ENCODE measurements at regions not wholly inside any gene's neighbourhood (a gene's known extent, or its start where the extent isn't known, plus 50 kb on each side); places are given as distances from the start of the nearest gene placed in this dataset.

DNA sequence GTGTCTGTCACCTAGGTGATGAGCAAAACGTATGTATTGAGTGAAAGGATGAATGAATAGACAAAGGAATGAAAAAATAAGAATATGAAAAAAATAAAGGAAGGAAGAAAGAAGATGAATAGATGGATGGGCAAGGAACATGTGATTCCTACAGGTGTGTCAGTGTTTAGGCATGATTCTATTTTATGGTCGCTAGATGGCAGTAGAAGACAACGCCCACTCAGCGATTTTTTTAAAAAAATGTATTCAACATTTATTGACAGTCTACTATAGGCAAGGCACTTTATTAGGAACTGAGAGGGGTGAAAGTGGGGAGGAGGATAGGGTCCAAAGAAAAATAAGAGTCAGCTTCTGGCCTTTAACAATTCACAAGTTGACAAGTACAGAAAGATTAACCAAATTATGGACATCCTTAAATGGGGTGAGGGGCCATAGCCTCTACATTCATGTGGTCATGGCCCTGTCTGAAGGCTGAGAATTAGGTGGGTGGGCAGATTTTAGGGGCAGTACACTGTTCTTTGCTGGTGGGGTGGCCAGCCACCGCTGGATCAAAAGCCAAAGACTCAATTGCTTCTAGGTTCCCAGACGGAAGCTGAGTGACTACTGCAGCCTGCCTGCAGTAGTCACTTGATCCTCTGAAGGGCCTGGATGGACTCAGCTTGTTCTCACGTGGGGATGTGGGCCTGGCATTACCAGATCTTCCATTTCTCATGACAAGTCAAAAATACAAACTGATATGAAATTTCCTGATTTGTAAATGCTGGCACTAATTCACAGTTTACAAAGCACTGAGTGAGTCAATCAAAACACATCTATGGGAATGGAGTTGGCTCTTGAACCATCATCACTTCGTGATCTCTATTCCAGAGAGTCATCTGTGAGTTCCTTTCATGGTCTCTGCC, 83.9 kb downstream of the FASLG start:
- H3K4me3 Mint-ChIP-seq = no peak overlapping the region
- H3K9me3 Mint-ChIP-seq (ENCODE audit: low read depth) = no peaks in the 10 kb centered on the region
- no peaks in the 10 kb centered on the region for H3K36me3 Mint-ChIP-seq
- H3K27ac Mint-ChIP-seq = no peak overlapping the region
- H3K27me3 Mint-ChIP-seq = peaks cover 2% of the 10 kb centered on the region
- peaks cover 36% of the 10 kb centered on the region for H3K4me1 Mint-ChIP-seq (ENCODE audit: low read depth)

DNA sequence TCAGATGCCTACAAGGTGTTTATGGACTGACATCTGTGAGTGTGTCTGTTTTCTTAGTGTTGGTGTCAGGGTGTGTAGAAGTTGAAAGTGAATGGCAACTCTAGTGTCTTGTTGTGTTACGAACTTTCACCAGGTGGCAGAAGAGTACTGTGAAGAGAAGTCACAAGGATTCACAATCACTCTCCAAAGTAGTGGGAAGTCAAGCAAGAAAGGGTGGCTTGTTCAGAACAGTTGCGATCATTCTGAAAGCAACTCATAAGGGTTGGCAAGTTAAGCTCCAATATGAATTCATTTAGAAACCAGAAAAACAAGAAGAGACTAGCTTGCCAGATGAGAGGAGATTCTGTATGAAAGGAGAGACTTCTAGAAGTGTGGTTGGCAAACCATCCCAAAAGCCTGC, 86.1 kb downstream of the FASLG start:
- Mint-ChIP-seq H3K27me3 (peaks cover 2% of the 10 kb centered on the region), H3K4me3 (peak overlapping the region; percentile 3), H3K36me3 (no peaks in the 10 kb centered on the region), H3K4me1 (ENCODE audit: low read depth) (peaks cover 43% of the 10 kb centered on the region), H3K9me3 (ENCODE audit: low read depth) (no peaks in the 10 kb centered on the region), H3K27ac (peak overlapping the region; percentile 62)

DNA sequence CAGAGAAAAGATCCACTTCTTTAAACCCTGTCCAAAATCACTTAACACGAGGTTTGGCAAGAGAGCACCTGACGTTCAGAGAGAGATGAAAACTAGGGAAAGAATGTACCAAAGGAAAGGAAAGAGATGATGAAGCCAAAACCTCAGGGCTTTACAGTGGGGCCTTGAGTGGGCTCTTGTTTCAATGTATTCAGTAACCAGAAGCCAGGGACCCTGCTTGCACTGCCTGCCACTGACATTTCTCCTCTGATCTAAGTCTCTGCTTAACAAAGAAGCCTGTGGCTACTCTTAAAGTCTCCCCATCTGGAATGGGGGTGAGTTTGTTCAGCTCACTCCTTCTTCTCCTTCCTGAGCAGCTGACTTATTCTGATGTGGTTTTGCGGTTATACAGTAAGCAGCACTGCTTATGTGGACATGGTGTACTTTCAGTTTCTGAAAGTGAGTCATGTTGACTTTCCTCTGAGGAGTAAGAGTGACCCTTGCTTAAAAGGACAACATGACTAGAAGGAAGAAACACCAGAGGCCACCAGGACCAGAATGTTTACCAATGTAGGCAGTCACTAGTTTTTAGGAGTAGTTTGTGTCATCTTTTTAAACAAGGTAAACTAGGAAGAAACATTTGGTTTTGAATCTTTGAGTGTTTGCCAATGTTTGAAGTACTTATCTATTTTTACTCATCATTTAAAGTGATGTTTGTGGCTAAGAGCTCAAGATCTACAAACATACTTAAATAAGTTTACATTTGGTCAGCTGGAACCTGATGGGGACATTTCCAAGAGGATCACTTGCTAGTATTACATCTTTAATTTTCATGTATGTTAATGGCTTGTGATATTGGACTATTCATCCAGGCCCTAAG, 87.4 kb downstream of the FASLG start:
- peak overlapping the region; percentile 68 for H3K4me3 Mint-ChIP-seq
- no peaks in the 10 kb centered on the region for H3K27me3 Mint-ChIP-seq
- no peaks in the 10 kb centered on the region for H3K9me3 Mint-ChIP-seq (ENCODE audit: low read depth)
- peak overlapping the region; percentile 62 for H3K27ac Mint-ChIP-seq
- no peaks in the 10 kb centered on the region for H3K36me3 Mint-ChIP-seq
- peaks cover 45% of the 10 kb centered on the region for H3K4me1 Mint-ChIP-seq (ENCODE audit: low read depth)

DNA sequence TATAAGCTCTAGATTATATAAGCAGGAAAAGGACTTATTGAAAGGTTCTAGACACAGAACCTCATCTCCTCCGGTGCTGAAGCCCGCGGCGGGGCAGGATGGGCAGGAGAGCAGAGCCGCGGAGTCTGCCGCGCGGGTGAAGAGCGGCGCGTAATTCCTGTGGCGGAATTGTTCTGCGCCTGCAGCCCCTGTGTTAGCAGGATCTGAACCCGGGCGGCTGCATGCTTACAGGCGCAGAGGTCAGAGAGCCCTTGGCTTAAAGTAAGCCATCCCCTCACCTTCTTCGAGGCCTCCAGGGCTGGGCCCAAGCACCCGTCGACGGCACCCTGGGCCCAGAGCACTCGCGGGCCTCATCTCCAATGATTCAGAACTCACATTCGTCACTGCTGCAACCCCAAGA, 89.3 kb downstream of the FASLG start:
- no peaks in the 10 kb centered on the region for H3K27me3 Mint-ChIP-seq
- no peak overlapping the region for H3K4me3 Mint-ChIP-seq
- no peaks in the 10 kb centered on the region for H3K9me3 Mint-ChIP-seq (ENCODE audit: low read depth)
- peaks cover 40% of the 10 kb centered on the region for H3K4me1 Mint-ChIP-seq (ENCODE audit: low read depth)
- no peaks in the 10 kb centered on the region for H3K36me3 Mint-ChIP-seq
- H3K27ac Mint-ChIP-seq = no peak overlapping the region

DNA sequence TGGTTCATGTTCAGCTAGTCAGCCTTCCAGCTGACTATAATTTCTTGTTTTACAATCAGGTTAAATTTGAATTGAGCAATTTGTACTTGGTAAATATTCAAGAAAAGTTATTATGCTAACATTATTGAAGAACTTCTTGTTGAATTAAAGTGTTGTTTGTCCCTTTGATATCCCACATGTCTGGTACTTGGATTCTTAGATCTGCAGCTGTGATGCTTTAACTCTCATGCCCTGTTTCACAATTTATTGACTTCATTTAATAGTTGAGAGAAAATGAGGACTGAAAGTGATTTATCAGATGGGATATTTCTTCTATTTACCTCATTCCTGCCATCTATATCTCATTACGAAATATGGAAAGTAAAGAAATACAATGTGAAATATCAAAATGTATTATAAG, 92.8 kb downstream of the FASLG start:
- no peaks in the 10 kb centered on the region for H3K36me3 Mint-ChIP-seq

DNA sequence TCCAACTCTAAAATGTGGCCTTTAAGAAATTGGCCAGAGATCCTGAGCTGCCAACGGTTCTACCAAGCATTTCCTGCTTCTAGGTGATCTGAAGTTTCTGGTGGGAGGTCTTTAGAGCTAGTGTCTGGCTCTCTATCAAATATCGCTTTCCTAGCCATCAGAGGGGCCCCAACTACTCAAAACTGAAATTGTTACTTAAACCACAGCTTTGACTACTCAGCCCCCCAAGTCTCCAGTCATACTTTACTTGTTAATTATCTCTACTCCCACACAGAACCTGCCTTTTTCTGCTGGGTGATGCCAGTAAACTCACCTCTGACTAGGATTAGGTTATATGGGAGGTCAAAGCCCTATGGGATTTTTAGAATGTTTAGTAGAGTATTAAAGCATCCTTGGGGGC, 95.1 kb downstream of the FASLG start:
- Mint-ChIP-seq H3K36me3 (peaks cover 2% of the 10 kb centered on the region), H3K27ac (peak overlapping the region; percentile 16), H3K4me1 (ENCODE audit: low read depth) (peaks cover 33% of the 10 kb centered on the region), H3K9me3 (ENCODE audit: low read depth) (no peaks in the 10 kb centered on the region), H3K27me3 (no peaks in the 10 kb centered on the region), H3K4me3 (no peak overlapping the region)

More for the DNA sequence above, 92.8 kb downstream of the FASLG start:
- Mint-ChIP-seq H3K27ac (no peak overlapping the region), H3K27me3 (no peaks in the 10 kb centered on the region), H3K4me1 (ENCODE audit: low read depth) (peaks cover 37% of the 10 kb centered on the region), H3K9me3 (ENCODE audit: low read depth) (no peaks in the 10 kb centered on the region), H3K4me3 (no peak overlapping the region)

DNA sequence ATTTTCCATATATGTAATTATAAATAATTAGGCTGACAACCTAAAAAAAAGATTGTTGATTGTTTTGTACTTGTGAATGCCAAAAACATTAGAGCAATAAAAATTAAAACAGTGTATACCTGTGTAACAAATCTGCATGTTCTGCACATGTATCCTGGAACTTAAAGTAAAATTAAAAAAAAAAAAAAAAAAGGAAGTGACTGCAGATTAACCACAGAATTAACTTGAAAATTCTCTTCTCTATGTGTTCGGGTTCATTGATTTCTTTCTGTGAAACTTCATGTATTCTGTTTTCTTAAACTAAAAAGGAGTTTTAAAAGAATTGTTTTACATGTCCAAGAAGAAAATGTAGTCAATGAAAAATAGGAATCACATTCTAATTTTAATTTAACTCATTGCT, 95.7 kb downstream of the FASLG start:
- Mint-ChIP-seq H3K27me3 (no peaks in the 10 kb centered on the region), H3K4me1 (ENCODE audit: low read depth) (peaks cover 28% of the 10 kb centered on the region), H3K4me3 (no peak overlapping the region), H3K9me3 (ENCODE audit: low read depth) (no peaks in the 10 kb centered on the region), H3K36me3 (peaks cover 2% of the 10 kb centered on the region), H3K27ac (no peak overlapping the region)

DNA sequence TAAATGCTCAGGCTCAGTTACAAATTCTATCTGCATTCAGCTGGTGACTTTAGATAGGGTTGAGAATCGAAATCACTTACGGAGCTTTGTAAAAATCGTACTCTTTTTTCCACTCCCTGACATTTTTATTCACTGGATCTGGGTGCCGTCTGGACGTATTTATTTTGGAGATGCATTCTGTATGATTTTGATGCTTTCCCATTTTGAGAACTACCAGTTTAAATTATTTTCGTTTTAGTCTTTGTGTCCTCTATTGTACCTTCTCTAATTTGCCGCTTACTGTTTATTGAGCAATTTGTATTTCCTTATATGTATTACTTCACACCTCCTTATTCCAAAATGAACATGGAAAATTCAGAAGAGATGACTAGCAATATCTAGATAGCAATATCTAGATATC, 96.2 kb downstream of the FASLG start:
- Mint-ChIP-seq H3K36me3 (peaks cover 2% of the 10 kb centered on the region), H3K9me3 (ENCODE audit: low read depth) (no peaks in the 10 kb centered on the region), H3K27me3 (no peaks in the 10 kb centered on the region), H3K27ac (no peak overlapping the region), H3K4me1 (ENCODE audit: low read depth) (peaks cover 26% of the 10 kb centered on the region), H3K4me3 (no peak overlapping the region)

DNA sequence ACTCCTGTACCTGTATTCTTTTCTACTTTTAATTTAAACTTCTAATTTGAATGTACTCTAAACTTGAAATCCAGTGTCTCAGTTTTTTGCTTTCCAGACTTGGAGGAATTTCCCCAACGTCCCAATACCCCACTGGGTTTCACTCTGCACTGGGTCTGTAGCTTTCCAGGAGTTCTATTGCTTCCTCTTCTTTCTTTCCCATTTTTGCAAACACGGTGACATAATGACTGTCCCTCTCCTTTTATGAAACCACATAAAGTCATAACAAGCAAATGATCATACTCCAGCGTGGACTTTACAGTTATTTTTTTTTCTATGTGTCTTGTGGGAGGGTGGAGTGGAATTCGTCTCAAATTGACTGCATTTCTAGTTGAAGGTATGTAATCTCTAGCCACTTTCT, 97.1 kb downstream of the FASLG start:
- Mint-ChIP-seq H3K9me3 (ENCODE audit: low read depth) (no peaks in the 10 kb centered on the region), H3K4me3 (no peak overlapping the region), H3K27ac (no peak overlapping the region), H3K27me3 (no peaks in the 10 kb centered on the region), H3K36me3 (peaks cover 6% of the 10 kb centered on the region), H3K4me1 (ENCODE audit: low read depth) (peaks cover 28% of the 10 kb centered on the region)

DNA sequence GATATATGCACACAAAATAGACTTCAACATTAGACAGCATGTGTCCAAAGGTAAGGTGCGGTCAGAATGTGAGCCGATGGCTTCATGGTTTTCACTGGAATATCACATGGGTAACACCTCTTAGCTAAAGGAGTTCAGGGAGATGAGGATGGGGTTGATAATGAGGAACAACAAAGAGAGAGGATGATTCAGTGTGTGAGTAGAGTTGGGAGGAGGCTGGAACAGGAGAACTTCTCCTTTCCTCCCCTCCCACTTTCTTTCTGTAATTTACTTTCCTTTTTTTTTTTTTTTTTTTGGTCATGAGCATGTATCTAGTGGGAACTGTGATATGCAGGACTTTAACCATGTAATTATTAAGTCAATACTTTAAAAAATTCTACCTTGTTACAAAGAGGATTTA, 99.4 kb downstream of the FASLG start:
- Mint-ChIP-seq H3K27ac (no peak overlapping the region), H3K4me3 (no peak overlapping the region), H3K4me1 (ENCODE audit: low read depth) (peaks cover 48% of the 10 kb centered on the region), H3K9me3 (ENCODE audit: low read depth) (peaks cover 3% of the 10 kb centered on the region), H3K27me3 (no peaks in the 10 kb centered on the region), H3K36me3 (peaks cover 7% of the 10 kb centered on the region)

DNA sequence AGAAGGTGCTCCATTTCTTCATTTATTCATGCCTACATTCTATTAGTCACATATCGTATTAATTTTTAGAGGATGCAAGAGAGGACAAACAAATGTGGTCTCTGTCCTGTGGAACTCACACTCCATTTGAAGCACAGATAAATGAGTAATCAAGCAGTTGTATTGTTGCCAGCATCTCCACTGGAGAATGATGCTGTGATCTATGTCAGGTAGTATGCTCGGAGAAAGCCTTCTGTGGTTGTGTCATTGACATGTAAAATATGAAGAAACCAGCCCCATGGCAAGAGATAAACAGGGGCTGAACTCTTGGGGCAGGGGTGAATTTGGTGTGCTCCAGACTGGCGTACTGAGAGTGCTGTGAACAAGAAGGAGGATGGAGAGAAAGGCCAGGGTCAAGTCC, 101.2 kb downstream of the FASLG start:
- Mint-ChIP-seq H3K4me3 (no peak overlapping the region), H3K4me1 (ENCODE audit: low read depth) (peaks cover 55% of the 10 kb centered on the region), H3K27me3 (no peaks in the 10 kb centered on the region), H3K9me3 (ENCODE audit: low read depth) (peaks cover 3% of the 10 kb centered on the region), H3K36me3 (peaks cover 13% of the 10 kb centered on the region), H3K27ac (no peak overlapping the region)

DNA sequence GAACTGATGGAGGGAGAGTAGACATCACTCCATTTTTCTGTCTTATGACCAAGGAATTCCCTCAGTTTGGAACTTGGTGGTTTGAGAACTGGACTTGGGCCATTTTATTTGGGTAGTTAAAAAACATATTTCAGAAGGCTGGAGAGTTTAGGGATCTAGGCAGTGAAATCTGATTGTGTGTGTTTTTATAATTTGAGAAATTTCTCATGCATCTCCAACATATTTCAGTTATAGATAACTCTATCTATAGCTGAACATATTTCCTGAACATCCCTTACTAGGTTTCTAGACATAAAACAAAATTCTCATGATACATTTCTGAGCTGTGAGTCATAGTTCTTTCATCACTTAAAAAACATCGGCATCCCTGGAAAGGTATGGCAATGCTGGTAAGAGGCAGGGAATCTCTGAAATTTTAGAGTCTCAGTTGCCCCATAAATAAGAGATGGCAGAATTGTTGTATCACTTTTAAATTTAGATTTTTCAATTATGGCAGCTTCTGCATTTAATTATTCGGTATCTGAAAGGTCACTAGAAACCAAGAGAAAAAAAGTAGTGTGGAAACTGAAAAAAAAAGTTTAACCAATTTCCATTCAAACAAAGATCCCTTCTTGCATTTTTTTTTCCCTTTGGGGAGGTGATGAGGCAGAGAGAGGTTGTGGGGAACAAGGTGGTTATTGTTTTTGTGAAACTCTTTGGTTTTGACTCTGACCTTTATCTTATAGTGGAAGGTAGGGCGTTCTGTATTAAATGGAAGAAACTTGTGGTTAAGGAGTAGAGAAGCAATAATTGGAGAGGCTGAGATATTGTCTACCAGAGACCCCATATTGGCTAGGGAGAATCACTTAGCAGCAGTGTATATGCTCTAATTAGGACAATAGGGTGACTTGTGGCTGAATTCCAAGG, 102.9 kb downstream of the FASLG start:
- Mint-ChIP-seq H3K36me3 (peaks cover 16% of the 10 kb centered on the region), H3K27me3 (no peaks in the 10 kb centered on the region), H3K4me1 (ENCODE audit: low read depth) (peaks cover 58% of the 10 kb centered on the region), H3K4me3 (peak overlapping the region; percentile 35), H3K27ac (peak overlapping the region; percentile 30), H3K9me3 (ENCODE audit: low read depth) (peaks cover 3% of the 10 kb centered on the region)

DNA sequence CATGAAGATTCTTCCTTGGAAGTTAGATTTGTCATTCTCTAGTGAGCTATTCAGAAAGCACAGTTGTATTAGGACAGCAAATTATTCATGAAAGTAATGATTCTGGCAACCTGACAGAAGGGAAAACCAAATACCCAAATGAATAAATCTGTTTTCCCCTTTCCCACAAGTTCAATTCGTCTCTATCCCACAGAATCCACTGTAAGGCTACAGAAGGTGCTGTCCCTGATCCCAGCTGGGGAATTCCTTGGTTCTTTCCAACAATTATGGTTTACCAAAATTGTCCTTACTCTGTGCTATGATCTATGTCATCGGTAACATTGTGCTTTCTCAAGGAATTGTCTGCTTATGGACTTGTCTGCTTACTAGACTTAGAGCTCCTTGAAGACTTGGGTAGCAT, 104.2 kb downstream of the FASLG start:
- Mint-ChIP-seq H3K9me3 (ENCODE audit: low read depth) (peaks cover 3% of the 10 kb centered on the region), H3K36me3 (peaks cover 18% of the 10 kb centered on the region), H3K4me3 (no peak overlapping the region), H3K27ac (peak overlapping the region; percentile 11), H3K27me3 (no peaks in the 10 kb centered on the region), H3K4me1 (ENCODE audit: low read depth) (peaks cover 56% of the 10 kb centered on the region)

DNA sequence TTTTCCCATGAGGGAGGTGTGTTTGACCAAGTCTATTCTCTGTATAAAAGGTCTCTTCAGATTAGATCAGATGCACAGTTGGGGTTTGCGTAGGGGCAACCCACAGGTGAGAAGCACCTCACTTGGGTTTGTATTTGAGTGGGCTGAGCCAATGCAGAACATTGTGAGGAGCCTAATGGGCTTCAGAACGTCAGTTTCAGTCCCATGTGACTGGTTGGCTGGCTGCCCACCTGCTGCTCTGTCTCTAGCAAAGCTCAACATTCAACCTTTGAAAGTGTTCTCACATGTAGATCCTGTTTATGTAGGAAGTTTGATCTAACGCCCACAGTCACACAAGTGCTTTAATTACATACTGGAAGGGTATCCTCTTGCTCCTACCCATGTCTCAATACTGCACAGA, 105.5 kb downstream of the FASLG start:
- H3K9me3 Mint-ChIP-seq (ENCODE audit: low read depth) = peaks cover 3% of the 10 kb centered on the region
- peak overlapping the region; percentile 41 for H3K4me3 Mint-ChIP-seq
- peaks cover 16% of the 10 kb centered on the region for H3K36me3 Mint-ChIP-seq
- peak overlapping the region; percentile 54 for H3K27ac Mint-ChIP-seq
- no peaks in the 10 kb centered on the region for H3K27me3 Mint-ChIP-seq
- H3K4me1 Mint-ChIP-seq (ENCODE audit: low read depth) = peaks cover 54% of the 10 kb centered on the region
